HepG2 (cell line): ENCODE measurements at regions not wholly inside any gene's neighbourhood (a gene's known extent, or its start where the extent isn't known, plus 50 kb on each side); places are given as distances from the start of the nearest gene placed in this dataset.

Experiments
- NFE2L2 ChIP-seq: fragments of 150-350 bp; IDR thresholded peaks from 2 replicates; pipeline ENCODE4 v1.6.1; 2014; ENCODE audit warnings: low read length
- ZBTB7A ChIP-seq: sonication (generic); formaldehyde crosslinking; IDR thresholded peaks from 2 replicates; pipeline ENCODE4 v1.8.0; 2022; ENCODE audit warnings: mild to moderate bottlenecking, missing genetic modification reagents
- ZNF10 ChIP-seq: sonication (generic); formaldehyde crosslinking; IDR thresholded peaks from 2 replicates; pipeline ENCODE4 v1.4.0; 2020; ENCODE audit warnings: mild to moderate bottlenecking, low read depth, missing genetic modification reagents, borderline replicate concordance
- ZNF224 ChIP-seq: sonication (generic); formaldehyde crosslinking; IDR thresholded peaks from 2 replicates; pipeline ENCODE4 v1.5.0; 2020; ENCODE audit warnings: mild to moderate bottlenecking, missing genetic modification reagents
- ZNF30 ChIP-seq: sonication (generic); formaldehyde crosslinking; IDR thresholded peaks from 2 replicates; pipeline ENCODE4 v1.5.0; 2020; ENCODE audit warnings: mild to moderate bottlenecking, missing genetic modification reagents
- ZSCAN9 ChIP-seq: IDR thresholded peaks from 2 replicates; pipeline ENCODE4 v1.6.1; 2016; ENCODE audit warnings: borderline replicate concordance
- TF ChIP-seq, protein P1 (sequence below): sonication (generic); formaldehyde crosslinking; IDR thresholded peaks from 2 replicates; pipeline ENCODE4 v1.5.0; 2020; ENCODE audit warnings: mild to moderate bottlenecking, missing genetic modification reagents, borderline replicate concordance
- TF ChIP-seq, protein P2 (sequence below): sonication (generic); formaldehyde crosslinking; IDR thresholded peaks from 2 replicates; pipeline ENCODE4 v1.5.0; 2020; ENCODE audit warnings: mild to moderate bottlenecking, missing genetic modification reagents

DNA sequence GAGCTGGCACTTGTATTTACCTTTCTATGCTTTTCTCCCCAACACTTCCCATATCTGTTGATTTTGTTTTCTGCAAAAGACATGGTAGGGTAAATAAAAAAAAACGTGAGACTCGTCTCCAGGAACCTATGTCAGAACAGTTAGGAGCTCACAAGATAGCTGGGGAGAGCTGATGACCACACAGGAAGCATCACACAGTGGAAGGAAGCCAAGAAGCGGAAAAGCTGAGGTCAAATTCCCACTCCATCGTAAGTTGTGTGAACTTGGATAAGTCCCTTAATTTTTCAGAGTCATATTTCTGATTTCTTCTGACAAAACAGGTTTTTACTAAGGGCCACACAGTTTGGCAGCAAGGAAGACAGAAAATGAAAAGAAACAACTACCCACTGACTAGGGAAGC is 199.6 kb downstream of the KLF5 start (continued):
- TF ChIP-seq, protein P1, sequence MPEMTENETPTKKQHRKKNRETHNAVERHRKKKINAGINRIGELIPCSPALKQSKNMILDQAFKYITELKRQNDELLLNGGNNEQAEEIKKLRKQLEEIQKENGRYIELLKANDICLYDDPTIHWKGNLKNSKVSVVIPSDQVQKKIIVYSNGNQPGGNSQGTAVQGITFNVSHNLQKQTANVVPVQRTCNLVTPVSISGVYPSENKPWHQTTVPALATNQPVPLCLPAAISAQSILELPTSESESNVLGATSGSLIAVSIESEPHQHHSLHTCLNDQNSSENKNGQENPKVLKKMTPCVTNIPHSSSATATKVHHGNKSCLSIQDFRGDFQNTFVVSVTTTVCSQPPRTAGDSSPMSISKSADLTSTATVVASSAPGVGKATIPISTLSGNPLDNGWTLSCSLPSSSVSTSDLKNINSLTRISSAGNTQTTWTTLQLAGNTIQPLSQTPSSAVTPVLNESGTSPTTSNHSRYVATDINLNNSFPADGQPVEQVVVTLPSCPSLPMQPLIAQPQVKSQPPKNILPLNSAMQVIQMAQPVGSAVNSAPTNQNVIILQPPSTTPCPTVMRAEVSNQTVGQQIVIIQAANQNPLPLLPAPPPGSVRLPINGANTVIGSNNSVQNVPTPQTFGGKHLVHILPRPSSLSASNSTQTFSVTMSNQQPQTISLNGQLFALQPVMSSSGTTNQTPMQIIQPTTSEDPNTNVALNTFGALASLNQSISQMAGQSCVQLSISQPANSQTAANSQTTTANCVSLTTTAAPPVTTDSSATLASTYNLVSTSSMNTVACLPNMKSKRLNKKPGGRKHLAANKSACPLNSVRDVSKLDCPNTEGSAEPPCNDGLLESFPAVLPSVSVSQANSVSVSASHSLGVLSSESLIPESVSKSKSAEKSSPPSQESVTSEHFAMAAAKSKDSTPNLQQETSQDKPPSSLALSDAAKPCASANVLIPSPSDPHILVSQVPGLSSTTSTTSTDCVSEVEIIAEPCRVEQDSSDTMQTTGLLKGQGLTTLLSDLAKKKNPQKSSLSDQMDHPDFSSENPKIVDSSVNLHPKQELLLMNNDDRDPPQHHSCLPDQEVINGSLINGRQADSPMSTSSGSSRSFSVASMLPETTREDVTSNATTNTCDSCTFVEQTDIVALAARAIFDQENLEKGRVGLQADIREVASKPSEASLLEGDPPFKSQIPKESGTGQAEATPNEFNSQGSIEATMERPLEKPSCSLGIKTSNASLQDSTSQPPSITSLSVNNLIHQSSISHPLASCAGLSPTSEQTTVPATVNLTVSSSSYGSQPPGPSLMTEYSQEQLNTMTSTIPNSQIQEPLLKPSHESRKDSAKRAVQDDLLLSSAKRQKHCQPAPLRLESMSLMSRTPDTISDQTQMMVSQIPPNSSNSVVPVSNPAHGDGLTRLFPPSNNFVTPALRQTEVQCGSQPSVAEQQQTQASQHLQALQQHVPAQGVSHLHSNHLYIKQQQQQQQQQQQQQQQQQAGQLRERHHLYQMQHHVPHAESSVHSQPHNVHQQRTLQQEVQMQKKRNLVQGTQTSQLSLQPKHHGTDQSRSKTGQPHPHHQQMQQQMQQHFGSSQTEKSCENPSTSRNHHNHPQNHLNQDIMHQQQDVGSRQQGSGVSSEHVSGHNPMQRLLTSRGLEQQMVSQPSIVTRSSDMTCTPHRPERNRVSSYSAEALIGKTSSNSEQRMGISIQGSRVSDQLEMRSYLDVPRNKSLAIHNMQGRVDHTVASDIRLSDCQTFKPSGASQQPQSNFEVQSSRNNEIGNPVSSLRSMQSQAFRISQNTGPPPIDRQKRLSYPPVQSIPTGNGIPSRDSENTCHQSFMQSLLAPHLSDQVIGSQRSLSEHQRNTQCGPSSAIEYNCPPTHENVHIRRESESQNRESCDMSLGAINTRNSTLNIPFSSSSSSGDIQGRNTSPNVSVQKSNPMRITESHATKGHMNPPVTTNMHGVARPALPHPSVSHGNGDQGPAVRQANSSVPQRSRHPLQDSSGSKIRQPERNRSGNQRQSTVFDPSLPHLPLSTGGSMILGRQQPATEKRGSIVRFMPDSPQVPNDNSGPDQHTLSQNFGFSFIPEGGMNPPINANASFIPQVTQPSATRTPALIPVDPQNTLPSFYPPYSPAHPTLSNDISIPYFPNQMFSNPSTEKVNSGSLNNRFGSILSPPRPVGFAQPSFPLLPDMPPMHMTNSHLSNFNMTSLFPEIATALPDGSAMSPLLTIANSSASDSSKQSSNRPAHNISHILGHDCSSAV (CRISPR knock-in tag), result no peak
- TF ChIP-seq ZNF224 (no peak), ZNF30 (no peak), NFE2L2 (no peak), ZNF10 (no peak), ZSCAN9 (CRISPR knock-in tag) (no peak), ZBTB7A (CRISPR knock-in tag) (no peak)
- TF ChIP-seq, protein P2, sequence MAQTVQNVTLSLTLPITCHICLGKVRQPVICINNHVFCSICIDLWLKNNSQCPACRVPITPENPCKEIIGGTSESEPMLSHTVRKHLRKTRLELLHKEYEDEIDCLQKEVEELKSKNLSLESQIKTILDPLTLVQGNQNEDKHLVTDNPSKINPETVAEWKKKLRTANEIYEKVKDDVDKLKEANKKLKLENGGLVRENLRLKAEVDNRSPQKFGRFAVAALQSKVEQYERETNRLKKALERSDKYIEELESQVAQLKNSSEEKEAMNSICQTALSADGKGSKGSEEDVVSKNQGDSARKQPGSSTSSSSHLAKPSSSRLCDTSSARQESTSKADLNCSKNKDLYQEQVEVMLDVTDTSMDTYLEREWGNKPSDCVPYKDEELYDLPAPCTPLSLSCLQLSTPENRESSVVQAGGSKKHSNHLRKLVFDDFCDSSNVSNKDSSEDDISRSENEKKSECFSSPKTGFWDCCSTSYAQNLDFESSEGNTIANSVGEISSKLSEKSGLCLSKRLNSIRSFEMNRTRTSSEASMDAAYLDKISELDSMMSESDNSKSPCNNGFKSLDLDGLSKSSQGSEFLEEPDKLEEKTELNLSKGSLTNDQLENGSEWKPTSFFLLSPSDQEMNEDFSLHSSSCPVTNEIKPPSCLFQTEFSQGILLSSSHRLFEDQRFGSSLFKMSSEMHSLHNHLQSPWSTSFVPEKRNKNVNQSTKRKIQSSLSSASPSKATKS (CRISPR knock-in tag), result no peak
